Naive thymus-derived CD4-positive, alpha-beta T cell (primary cell): ENCODE measurements at regions not wholly inside any gene's neighbourhood (a gene's known extent, or its start where the extent isn't known, plus 50 kb on each side); places are given as distances from the start of the nearest gene placed in this dataset.

Experiments used
- ATAC-seq: fragments of 150-1000 bp; cut with Tn5 transposase; 2 replicates; pipeline ENCODE4 v1.10.0; 2021; ENCODE audit warnings: mild to moderate bottlenecking, moderate library complexity
- CTCF ChIA-PET: fragments of 350-600 bp; sonication (Branson Sonifier 250); formaldehyde crosslinking; loops from one replicate; lab custom pipeline; 2021; ENCODE audit warnings: antibody characterized with exemption; lab: Charles Lee
- POLR2A ChIA-PET: fragments of 350-600 bp; sonication (Branson Sonifier 250); formaldehyde crosslinking; loops from one replicate; lab custom pipeline; 2021; ENCODE audit warnings: antibody characterized with exemption, inconsistent platforms; lab: Charles Lee
- DNase-seq, 9 donors: peaks; one replicate each; pipeline versions ENCODE4 v3.0.0 to v3.0.0-alpha.2; 2020 to 2022; ENCODE audit warnings: mixed read lengths in 1 of 9
- H3K27ac ChIP-seq: one replicate; pipeline ENCODE4 v1.7.0; 2013; ENCODE audit warnings: mild to moderate bottlenecking, low read depth, low read length, moderate library complexity
- H3K27me3 ChIP-seq, 2 donors: one replicate each; pipeline ENCODE4 v1.7.0; 2013; ENCODE audit warnings: low read length in 2 of 2, mild to moderate bottlenecking in 2 of 2, moderate library complexity in 2 of 2; ENCODE audit not compliant: control insufficient read depth in 2 of 2, insufficient read depth in 2 of 2
- H3K36me3 ChIP-seq, 3 experiments: 1 replicate in 2 of 3; 2 replicates in 1 of 3; pipeline ENCODE4 v1.7.0; 2013; ENCODE audit warnings: low read length in 3 of 3, mild to moderate bottlenecking in 3 of 3, moderate library complexity in 1 of 3; ENCODE audit not compliant: insufficient read depth in 3 of 3, control insufficient read depth in 2 of 3
- H3K4me1 ChIP-seq, 2 donors: one replicate each; pipeline ENCODE4 v1.7.0; 2013; ENCODE audit warnings: low read length in 2 of 2, mild to moderate bottlenecking in 2 of 2, moderate library complexity in 1 of 2; ENCODE audit not compliant: control insufficient read depth in 2 of 2, insufficient read depth in 2 of 2
- H3K4me3 ChIP-seq: 2 replicates; pipeline ENCODE4 v1.7.0; 2013; ENCODE audit warnings: mild to moderate bottlenecking, low read length
- H3K9me3 ChIP-seq, 3 experiments: 1 replicate in 2 of 3; 2 replicates in 1 of 3; pipeline ENCODE4 v1.7.0; 2013; ENCODE audit warnings: low read length in 3 of 3; ENCODE audit not compliant: control insufficient read depth in 2 of 3
- H3K27ac Mint-ChIP-seq, 9 donors: one replicate each; pipeline ENCODE4 v1.8.0; 2020 to 2022; ENCODE audit warnings: mixed read lengths in 9 of 9, mild to moderate bottlenecking in 8 of 9, moderate library complexity in 5 of 9, inconsistent platforms in 2 of 9
- H3K27me3 Mint-ChIP-seq, 5 donors: one replicate each; pipeline ENCODE4 v1.8.0; 2021 to 2022; ENCODE audit warnings: mixed read lengths in 5 of 5, mild to moderate bottlenecking in 1 of 5
- H3K36me3 Mint-ChIP-seq, 5 donors: one replicate each; pipeline ENCODE4 v1.8.0; 2020 to 2022; ENCODE audit warnings: mixed read lengths in 5 of 5, mild to moderate bottlenecking in 3 of 5, inconsistent platforms in 1 of 5
- H3K4me1 Mint-ChIP-seq, 7 donors: one replicate each; pipeline ENCODE4 v1.8.0; 2020 to 2022; ENCODE audit warnings: mixed read lengths in 7 of 7, mild to moderate bottlenecking in 3 of 7, inconsistent platforms in 1 of 7
- H3K4me3 Mint-ChIP-seq, 10 donors: one replicate each; pipeline ENCODE4 v1.8.0; 2020 to 2022; ENCODE audit warnings: mild to moderate bottlenecking in 10 of 10, mixed read lengths in 10 of 10, moderate library complexity in 6 of 10, inconsistent platforms in 2 of 10
- H3K9me3 Mint-ChIP-seq, 11 donors: one replicate each; pipeline ENCODE4 v1.8.0; 2020 to 2022; ENCODE audit warnings: mixed read lengths in 11 of 11, mild to moderate bottlenecking in 4 of 11, inconsistent platforms in 1 of 11, moderate library complexity in 1 of 11
- intact Hi-C, 2 donors: fragments of 100-400 bp; cut with micrococcal nuclease; formaldehyde crosslinking; loops; one replicate each; pipeline ENCODE4 v1.15.1; 2023

GRCh38 chr5:2207416-2208238 lies 324.9 kb upstream of the IRX4 start:
- H3K4me3 Mint-ChIP-seq, result no peak overlapping the region
- peaks cover 0 to 3% (median 0%) of the 10 kb centered on the region in 11 donors for H3K9me3 Mint-ChIP-seq
- peaks cover 0 to 2% (median 0%) of the 10 kb centered on the region in 5 donors for H3K36me3 Mint-ChIP-seq
- peaks cover 0 to 38% (median 23%) of the 10 kb centered on the region in 5 donors for H3K27me3 Mint-ChIP-seq
- no peak overlapping the region for H3K27ac Mint-ChIP-seq
- H3K4me3 ChIP-seq, result no peak overlapping the region
- CTCF ChIA-PET, result no interaction called here
- H3K27ac ChIP-seq, result no peak overlapping the region
- peaks cover 0 to 4% of the 10 kb centered on the region in 2 donors for H3K27me3 ChIP-seq
- H3K4me1 Mint-ChIP-seq, result no peaks in the 10 kb centered on the region
- intact Hi-C loops, result no loop called here
- POLR2A ChIA-PET, result no interaction called here
- no peak for ATAC-seq
- H3K36me3 ChIP-seq, result no peaks in the 10 kb centered on the region
- DNase-seq, result no peak
- H3K4me1 ChIP-seq, result no peaks in the 10 kb centered on the region
- H3K9me3 ChIP-seq, result no peaks in the 10 kb centered on the region

DNA sequence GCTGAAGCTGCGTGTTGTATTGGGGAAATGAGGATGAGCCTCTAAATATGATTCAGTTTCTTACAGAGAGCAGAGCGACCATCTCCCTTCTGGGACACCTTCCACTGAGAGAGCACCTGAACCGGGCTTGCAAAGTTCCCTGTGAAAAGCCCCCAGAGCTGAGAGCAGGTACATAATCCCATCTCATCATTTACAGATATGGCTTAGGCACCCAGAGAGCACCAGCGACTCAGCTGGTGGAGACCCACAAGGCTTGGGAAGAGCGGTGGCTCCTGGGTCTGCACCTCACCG lies 324.3 kb upstream of the IRX4 start:
- Mint-ChIP-seq H3K27ac (no peak overlapping the region), H3K27me3 (peaks cover 0 to 40% (median 23%) of the 10 kb centered on the region in 5 donors), H3K4me1 (no peaks in the 10 kb centered on the region), H3K36me3 (peaks cover 0 to 2% (median 0%) of the 10 kb centered on the region in 5 donors), H3K4me3 (no peak overlapping the region), H3K9me3 (peaks cover 0 to 3% (median 0%) of the 10 kb centered on the region in 11 donors)
- no peak overlapping the region for H3K4me3 ChIP-seq
- no peak for ATAC-seq
- intact Hi-C loops, result no loop called here
- ChIA-PET POLR2A (no interaction called here), CTCF (no interaction called here)
- no peaks in the 10 kb centered on the region for H3K9me3 ChIP-seq
- no peak for DNase-seq
- no peak overlapping the region for H3K27ac ChIP-seq
- no peaks in the 10 kb centered on the region for H3K4me1 ChIP-seq
- peaks cover 0 to 4% of the 10 kb centered on the region in 2 donors for H3K27me3 ChIP-seq
- H3K36me3 ChIP-seq, result no peaks in the 10 kb centered on the region

- H3K27me3 ChIP-seq, result peaks cover 0 to 4% of the 10 kb centered on the region in 2 donors
- ATAC-seq, result no peak
- peaks cover 0 to 40% (median 23%) of the 10 kb centered on the region in 5 donors for H3K27me3 Mint-ChIP-seq
- ChIA-PET CTCF (no interaction called here), POLR2A (no interaction called here)
- H3K4me1 ChIP-seq, result no peaks in the 10 kb centered on the region
- H3K9me3 Mint-ChIP-seq, result peaks cover 0 to 3% (median 0%) of the 10 kb centered on the region in 11 donors
- intact Hi-C loops, result no loop called here
- H3K4me3 Mint-ChIP-seq, result no peak overlapping the region
- H3K4me3 ChIP-seq, result no peak overlapping the region
- H3K27ac Mint-ChIP-seq, result no peak overlapping the region
- H3K27ac ChIP-seq, result no peak overlapping the region
- H3K36me3 ChIP-seq, result no peaks in the 10 kb centered on the region
- peaks cover 0 to 2% (median 0%) of the 10 kb centered on the region in 5 donors for H3K36me3 Mint-ChIP-seq
- no peak for DNase-seq
- no peaks in the 10 kb centered on the region for H3K9me3 ChIP-seq
- no peaks in the 10 kb centered on the region for H3K4me1 Mint-ChIP-seq
Observed at GRCh38 chr5:2206293-2207108, 323.8 kb upstream of the IRX4 start.

GRCh38 chr5:2205596-2206226 lies 323.0 kb upstream of the IRX4 start:
- POLR2A ChIA-PET, result no interaction called here
- Mint-ChIP-seq H3K27me3 (peaks cover 0 to 43% (median 23%) of the 10 kb centered on the region in 5 donors), H3K27ac (no peak overlapping the region), H3K4me3 (no peak overlapping the region), H3K36me3 (peaks cover 0 to 2% (median 0%) of the 10 kb centered on the region in 5 donors), H3K9me3 (peaks cover 0 to 3% (median 0%) of the 10 kb centered on the region in 11 donors), H3K4me1 (no peaks in the 10 kb centered on the region)
- ATAC-seq (no peak), DNase-seq (no peak)
- H3K4me3 ChIP-seq, result no peak overlapping the region
- intact Hi-C loops, result no loop called here
- H3K36me3 ChIP-seq, result no peaks in the 10 kb centered on the region
- CTCF ChIA-PET, result no interaction called here
- no peak overlapping the region for H3K27ac ChIP-seq
- no peaks in the 10 kb centered on the region for H3K4me1 ChIP-seq
- H3K27me3 ChIP-seq, result peaks cover 0 to 4% of the 10 kb centered on the region in 2 donors
- H3K9me3 ChIP-seq, result no peaks in the 10 kb centered on the region

- no peak overlapping the region for H3K4me3 Mint-ChIP-seq
- Histone ChIP-seq H3K4me3 (no peak overlapping the region), H3K36me3 (no peaks in the 10 kb centered on the region), H3K27ac (no peak overlapping the region), H3K27me3 (peaks cover 0 to 4% of the 10 kb centered on the region in 2 donors), H3K4me1 (no peaks in the 10 kb centered on the region), H3K9me3 (no peaks in the 10 kb centered on the region)
- POLR2A ChIA-PET, result no interaction called here
- peaks cover 0 to 45% (median 23%) of the 10 kb centered on the region in 5 donors for H3K27me3 Mint-ChIP-seq
- no peak overlapping the region for H3K27ac Mint-ChIP-seq
- intact Hi-C loops, result no loop called here
- H3K36me3 Mint-ChIP-seq, result peaks cover 0 to 2% (median 0%) of the 10 kb centered on the region in 5 donors
- ATAC-seq (no peak), DNase-seq (no peak)
- CTCF ChIA-PET, result no interaction called here
- H3K4me1 Mint-ChIP-seq, result no peaks in the 10 kb centered on the region
- peaks cover 0 to 3% (median 0%) of the 10 kb centered on the region in 11 donors for H3K9me3 Mint-ChIP-seq
Observed at GRCh38 chr5:2205185-2205585, 322.5 kb upstream of the IRX4 start.

- ChIA-PET POLR2A (no interaction called here), CTCF (no interaction called here)
- H3K36me3 ChIP-seq, result no peaks in the 10 kb centered on the region
- no peak overlapping the region for H3K27ac ChIP-seq
- Mint-ChIP-seq H3K27ac (no peak overlapping the region), H3K27me3 (peaks cover 0 to 51% (median 23%) of the 10 kb centered on the region in 5 donors), H3K36me3 (peaks cover 0 to 2% (median 0%) of the 10 kb centered on the region in 5 donors), H3K9me3 (peaks cover 0 to 3% (median 0%) of the 10 kb centered on the region in 11 donors), H3K4me3 (no peak overlapping the region), H3K4me1 (no peaks in the 10 kb centered on the region)
- no peaks in the 10 kb centered on the region for H3K4me1 ChIP-seq
- peaks cover 0 to 4% of the 10 kb centered on the region in 2 donors for H3K27me3 ChIP-seq
- DNase-seq (no peak), ATAC-seq (no peak)
- no peak overlapping the region for H3K4me3 ChIP-seq
- H3K9me3 ChIP-seq, result no peaks in the 10 kb centered on the region
- intact Hi-C loops, result no loop called here
Observed at GRCh38 chr5:2204366-2205184, 321.9 kb upstream of the IRX4 start.
